HG02852 (cell line): ENCODE measurements at regions not wholly inside any gene's neighbourhood (a gene's known extent, or its start where the extent isn't known, plus 50 kb on each side); places are given as distances from the start of the nearest gene placed in this dataset.
A peak's percentile ranks its signal among the peaks of the same experiment; 100 is the strongest.

Experiments
- ATAC-seq: cut with Tn5 transposase; IDR thresholded peaks from one replicate; pipeline ENCODE4 v1.9.1; 2021; ENCODE audit warnings: mild to moderate bottlenecking, moderate library complexity; ENCODE audit not compliant: unreplicated experiment

DNA sequence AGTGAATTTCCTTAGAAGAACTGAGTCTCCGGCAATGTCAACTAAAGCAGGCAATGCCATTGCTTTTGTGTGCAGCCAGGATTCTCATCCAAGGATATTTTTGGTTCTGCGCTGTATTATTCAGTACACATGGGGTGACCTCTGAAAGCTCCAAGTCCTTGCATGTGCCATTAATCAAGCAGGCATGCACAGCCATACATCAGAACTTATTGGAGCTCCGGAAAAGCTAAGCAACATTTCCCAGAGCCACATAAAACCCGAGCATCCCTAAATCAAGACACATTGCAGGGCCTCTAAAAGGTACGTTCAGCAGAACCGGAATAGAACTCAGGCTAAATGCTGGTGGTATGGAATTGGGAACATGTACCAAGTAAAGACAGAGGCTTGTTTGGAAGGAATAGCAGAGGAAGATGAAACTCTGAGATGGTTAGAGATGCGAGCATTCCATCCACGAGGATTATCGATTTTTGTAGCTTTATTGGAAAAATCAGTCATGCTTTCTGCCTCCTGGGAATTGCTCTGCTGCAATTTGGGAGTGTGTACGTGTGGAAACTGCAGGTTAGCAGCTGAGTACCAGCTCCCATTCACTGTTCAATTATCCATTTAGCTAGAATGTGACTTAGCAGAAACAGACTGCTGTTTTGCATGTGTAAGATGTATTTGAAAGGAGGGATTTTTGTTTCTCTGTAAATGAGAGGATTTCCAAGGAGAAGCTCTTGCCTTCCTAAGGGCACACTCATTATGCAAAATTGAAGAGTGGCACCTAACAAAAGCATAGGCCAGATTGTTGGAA lies 143.7 kb upstream of the WWC1 start:
- ATAC-seq = no peak

DNA sequence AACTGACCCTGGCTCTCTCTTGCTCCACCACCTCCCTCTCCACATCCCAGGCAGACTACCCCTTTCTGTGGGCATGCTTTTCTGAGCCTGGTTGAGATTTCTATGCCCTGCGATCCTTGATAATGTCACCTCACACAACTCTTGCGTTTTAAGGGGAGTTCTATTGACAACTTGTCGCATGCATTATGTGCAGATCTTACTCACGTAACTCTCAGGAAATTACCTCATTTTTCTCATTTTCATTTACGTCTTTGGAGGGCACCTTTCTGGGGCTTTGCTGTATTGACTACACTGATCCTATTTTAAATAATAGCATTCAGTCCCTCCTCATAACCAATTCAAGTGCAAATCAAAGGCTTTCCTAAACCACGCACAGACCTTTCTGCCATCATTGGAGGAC lies 140.4 kb upstream of the WWC1 start:
- no peak for ATAC-seq

DNA sequence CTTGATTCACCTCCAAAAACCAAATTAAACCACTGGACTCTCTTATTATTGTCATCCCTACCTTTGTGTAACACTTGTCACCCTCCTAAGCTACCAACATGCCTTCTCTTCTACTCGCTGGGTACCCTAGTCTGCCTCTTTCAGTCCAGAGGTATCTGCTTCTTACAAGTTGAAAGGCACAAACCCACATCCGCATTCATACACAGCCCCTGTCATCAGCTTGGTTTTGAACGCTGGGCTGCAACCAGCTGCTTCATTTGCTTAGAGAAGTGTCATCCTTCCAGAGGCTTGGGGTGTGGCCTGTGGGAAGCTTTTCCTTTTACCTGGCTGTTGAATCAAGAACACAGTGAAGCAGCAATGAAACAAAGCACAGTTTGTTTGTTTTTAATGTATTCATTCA lies 138.8 kb upstream of the WWC1 start:
- ATAC-seq = peak; percentile 73

GRCh38 chr5:168153263-168153875 lies 138.1 kb upstream of the WWC1 start:
- ATAC-seq = no peak

DNA sequence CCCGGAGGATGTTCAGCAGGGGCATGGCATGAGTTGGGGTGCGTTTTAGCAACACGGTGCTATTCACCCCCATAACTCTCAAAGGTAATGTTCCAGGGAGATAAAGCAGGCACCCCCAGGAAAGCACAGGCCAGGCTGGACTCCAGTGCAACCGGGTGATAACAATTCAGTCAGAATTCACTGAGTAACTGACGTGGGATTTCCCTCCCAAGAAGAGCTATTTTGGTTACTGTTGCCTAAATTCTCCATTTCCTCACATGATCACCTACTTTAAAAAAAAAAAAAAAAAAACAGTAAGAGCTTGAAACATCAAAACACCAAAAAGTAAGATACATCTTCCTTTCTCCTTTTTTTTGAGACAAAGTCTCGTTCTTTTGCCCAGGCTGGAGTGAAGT lies 137.6 kb upstream of the WWC1 start:
- ATAC-seq = no peak

- no peak for ATAC-seq
These were observed 135.9 kb upstream of the WWC1 start for GRCh38 chr5:168155585-168155984.

DNA sequence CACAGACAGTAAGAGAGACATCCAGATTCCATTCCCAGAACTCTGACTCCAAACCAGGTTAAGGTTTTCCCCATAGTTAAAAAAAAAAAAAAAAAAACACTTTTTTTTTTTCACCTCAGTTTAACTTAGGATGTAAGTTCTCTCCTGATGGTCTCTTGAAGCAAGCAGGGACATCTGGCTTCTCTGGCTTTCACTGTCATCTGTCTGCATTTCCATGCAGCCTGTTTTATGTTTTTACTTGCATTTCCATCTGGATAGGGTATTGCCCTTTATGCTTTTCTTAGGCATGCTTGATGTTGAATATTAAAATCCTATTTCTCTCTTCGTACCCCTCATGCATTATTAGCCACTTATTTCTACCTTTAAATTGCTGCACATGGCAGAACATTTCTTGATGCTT lies 135.3 kb upstream of the WWC1 start:
- no peak for ATAC-seq

DNA sequence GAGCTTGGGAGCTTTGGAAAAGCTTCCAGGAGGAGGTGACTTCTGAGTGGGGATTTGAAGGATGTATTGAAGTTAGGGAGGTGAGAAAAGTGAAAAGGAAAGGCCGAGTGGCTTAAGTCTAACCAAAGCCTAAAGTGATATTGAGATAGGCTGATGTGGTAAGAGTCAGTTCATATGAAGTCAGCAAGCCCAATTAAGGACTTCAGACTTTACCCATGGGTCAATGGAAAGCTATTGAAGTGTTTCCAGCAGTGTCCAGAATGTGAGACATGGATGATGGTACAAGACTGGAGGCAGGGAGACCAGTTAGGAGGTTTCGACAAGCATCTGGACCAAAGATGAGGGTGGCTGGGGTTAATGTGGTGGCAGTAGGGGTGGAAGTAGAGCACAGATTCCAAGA lies 134.3 kb upstream of the WWC1 start:
- no peak for ATAC-seq

DNA sequence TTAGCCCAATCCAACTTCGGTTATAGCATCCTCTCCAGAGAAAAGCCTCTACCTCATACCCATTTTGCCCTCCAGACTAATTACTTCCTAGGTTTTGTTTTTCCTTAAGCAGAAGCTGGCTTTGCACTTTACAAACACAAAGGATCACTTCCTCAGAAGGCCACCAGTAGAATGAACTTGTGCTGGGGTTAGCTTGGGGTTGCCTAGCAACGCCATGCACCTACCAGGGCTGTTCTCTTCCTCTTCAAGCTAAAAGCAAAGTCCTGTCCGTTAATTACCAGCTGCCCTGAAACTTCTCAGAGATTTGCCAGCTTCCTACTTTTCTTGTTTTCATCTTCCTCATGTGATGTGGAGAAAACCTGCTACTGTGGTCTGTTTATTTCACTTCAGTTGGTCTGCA lies 132.0 kb upstream of the WWC1 start:
- peak; percentile 88 for ATAC-seq

DNA sequence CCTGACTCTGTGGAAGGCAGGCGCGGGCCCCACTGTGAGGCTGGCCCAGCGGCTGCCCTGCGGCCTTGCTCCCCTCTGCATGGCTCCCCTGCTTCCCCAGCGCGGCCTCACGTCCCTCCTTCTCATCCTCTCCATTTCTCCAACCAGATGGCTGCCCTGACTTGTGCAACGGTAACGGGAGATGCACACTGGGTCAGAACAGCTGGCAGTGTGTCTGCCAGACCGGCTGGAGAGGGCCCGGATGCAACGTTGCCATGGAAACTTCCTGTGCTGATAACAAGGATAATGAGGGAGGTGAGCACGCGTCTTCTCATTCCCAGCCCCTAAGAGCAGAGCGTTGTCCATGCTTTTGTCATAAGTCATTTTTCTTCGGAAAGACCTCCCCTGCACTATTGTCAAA lies 129.0 kb upstream of the WWC1 start:
- ATAC-seq = no peak

DNA sequence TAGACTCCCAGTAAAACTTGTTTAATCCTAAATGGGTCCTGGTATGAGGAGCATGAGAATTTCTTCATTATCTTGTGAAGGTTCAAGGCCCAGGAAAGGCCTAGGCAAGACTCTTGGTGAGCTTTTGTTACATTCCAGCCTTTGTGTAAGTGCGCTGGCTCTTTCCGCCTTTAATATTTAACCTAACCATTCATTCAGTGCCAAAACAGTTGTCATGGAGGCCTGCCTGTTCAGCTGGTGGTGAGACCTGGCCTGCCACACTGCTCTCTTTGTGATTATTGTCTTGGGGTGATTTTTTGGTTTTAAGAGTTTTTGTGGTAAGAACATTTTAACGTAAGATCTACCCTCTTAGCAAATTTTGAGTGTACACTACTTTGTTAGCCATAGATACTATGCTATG lies 127.5 kb upstream of the WWC1 start:
- no peak for ATAC-seq

- ATAC-seq = no peak
These were observed 126.1 kb upstream of the WWC1 start for GRCh38 chr5:168165221-168165914.

- ATAC-seq = no peak
These were observed 125.5 kb upstream of the WWC1 start for GRCh38 chr5:168165977-168166376.

DNA sequence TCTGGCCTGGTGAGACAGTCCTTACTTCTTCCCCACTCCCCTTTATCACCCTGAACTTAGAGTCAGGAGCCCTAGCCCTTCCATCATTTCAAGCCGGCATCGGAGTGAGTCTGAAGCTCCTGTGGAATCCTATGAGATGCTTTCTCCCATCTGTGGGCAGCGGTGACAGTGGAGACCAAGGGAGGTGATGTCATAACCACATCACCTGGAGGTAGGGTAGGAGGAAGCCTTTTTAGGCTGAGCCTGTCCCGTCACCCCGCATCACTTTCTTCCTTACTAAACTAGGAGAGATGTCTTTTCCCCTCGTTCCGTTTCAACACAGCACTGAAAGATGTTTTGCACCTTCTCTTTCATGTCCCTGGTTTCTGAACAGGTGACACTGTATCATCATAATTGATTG lies 124.1 kb upstream of the WWC1 start:
- ATAC-seq = no peak

GRCh38 chr5:168168978-168169698 lies 122.3 kb upstream of the WWC1 start:
- no peak for ATAC-seq

DNA sequence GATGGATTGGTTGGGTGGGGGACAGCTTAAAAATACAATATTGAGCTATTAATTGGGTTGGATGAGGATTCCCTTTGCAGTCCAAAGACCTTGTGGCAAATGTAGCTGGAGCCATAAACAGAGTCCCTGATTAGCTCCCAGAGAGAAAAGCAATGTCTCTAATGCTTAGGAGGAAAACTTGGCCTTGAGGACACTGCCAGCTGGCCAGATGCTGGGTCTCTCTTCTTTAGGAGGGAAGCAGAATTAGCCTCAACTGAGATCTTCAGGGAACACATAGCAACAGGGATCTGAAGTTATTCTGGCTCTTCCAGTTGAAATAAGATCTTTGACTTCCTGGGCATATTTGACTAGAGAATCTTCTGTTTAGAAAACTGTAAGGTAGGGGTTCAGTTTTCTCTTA lies 121.7 kb upstream of the WWC1 start:
- ATAC-seq = no peak

DNA sequence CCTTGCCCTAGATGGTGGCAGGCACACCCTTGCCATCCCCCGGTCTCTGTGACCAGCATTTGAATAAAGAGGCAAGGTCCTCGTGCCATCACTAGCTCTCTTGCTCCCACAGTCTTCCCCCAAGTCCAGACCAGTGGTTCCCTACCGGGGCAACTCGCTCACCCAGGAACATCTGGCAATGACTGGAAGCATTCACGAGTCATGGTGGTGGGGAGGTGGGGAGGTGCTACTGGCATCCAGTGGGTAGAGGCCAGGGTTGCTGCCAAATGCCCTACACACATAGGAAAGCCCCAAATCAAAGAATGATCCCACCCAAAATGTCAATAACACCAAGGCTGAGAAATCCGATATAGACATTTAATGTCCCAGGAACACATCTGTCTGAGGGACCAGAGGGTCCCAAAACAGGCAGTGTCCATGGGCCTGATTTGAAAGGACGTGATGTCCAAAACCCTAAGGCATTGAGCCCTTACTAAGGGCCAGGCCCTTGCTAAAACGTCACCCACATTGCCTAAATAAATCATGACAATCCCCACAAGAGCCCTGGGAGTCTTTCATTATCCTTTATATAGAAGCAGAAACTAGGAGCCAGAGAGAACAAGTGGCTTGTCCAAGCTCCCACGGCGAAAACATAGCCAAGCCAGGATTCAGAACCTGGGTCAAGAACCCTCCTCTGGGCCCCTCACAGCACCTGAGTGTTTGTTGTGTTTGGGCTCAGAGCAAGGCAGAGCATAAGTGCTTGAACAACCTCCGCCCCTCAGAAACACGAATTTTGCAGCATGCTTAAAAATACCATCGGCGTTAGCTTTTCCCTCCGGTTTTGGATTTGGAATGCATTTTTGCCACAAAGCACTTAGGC lies 119.3 kb upstream of the WWC1 start:
- no peak for ATAC-seq

DNA sequence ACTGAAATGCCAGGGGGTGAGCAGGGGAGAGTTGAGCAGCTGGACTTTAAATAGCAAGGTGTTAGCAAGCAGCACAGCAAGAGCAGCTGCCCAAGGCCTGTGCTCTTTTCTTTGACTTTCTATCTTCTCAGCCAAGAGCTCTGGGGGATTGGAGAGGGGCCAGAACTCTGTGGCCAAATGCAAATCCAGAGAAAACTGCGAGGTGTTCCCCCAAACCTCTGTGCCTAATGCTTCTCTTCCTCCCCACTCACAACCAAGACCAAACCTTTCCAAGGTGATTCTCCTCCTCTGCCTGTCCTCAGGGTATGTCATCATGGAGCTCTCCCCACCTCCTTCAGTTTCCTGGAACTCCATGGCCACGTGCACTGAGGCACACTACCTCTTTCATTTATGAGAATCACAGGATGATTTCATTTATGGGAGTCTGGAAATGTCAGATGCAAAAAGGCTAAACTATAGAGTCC lies 118.7 kb upstream of the WWC1 start:
- ATAC-seq = no peak

DNA sequence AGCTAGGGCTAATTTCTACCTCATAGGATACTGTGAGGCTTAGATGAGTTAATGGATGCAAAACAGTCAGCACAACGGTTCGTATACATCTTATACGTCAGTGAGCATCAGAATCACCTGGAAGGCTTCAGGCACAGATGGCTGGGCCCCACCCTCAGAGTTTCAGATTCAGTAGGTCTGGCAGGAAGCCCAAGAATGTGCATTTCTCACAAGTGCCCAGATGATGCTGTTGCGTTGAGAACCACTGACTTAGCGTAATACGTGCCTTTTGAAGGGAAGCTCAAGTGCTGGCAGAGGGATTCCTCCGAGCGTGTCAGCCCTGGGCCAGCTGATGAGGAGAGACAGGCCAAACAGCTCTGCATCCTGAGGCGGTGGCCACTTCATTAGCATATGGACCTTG lies 117.1 kb upstream of the WWC1 start:
- peak; percentile 84 for ATAC-seq

DNA sequence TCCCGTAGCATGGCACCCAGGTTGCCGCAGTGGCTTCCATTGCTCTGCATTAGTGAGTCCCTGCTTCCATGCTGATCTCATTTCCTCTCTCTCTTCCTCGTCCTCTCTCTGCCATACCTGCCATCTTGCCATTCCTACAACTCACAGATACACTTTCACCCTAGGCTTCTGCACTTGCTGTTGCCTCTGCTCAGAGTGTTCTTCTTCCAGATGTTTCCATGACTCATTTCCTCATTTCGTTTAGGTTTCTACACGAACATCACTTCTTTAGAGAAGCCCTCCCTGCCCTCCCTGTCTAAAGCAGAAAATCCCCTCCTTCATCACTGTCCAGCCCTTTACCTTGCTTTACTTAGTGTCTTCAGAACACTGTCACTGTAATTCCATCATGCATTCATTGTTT lies 115.2 kb upstream of the WWC1 start:
- no peak for ATAC-seq

- no peak for ATAC-seq
These were observed 114.5 kb upstream of the WWC1 start for GRCh38 chr5:168176941-168177340.
